GM12878 (cell line): ENCODE measurements at regions not wholly inside any gene's neighbourhood (a gene's known extent, or its start where the extent isn't known, plus 50 kb on each side); places are given as distances from the start of the nearest gene placed in this dataset.

Experiments used
- ATAC-seq: fragments of 200-7000 bp; cut with Tn5 transposase; 3 replicates; pipeline ENCODE4 v1.9.1; 2020; ENCODE audit warnings: mild to moderate bottlenecking, moderate library complexity
- BruUV-seq: library from RNA; stranded (reverse); fragments of 400-500 nt; replicated peaks from 2 replicates; lab custom pipeline; 2021; lab: Mats Ljungman, UMichigan
- CTCF ChIA-PET: fragments of 300-600 bp; sonication (Branson Sonifier 250); formaldehyde crosslinking; extraction: SDS; loops from one replicate; lab custom pipeline; 2021; ENCODE audit warnings: inconsistent platforms; lab: Yijun Ruan, JAX
- POLR2A ChIA-PET: fragments of 350-600 bp; formaldehyde crosslinking; extraction: SDS; loops from one replicate; lab custom pipeline; 2021; ENCODE audit warnings: inconsistent platforms; lab: Charles Lee
- RAD21 ChIA-PET: fragments of 300-600 bp; sonication (Branson Sonifier 250); formaldehyde crosslinking; loops from one replicate; lab custom pipeline; 2023; ENCODE audit warnings: antibody characterized with exemption; ENCODE audit not compliant: unreplicated experiment; lab: Charles Lee
- SMC1A ChIA-PET: fragments of 300-600 bp; sonication (Branson Sonifier 250); formaldehyde crosslinking; loops from one replicate; lab custom pipeline; 2023; ENCODE audit not compliant: unreplicated experiment, uncharacterized antibody; lab: Charles Lee
- DNase-seq: peaks from one replicate; pipeline ENCODE4 v3.0.0-alpha.2; 2011; ENCODE audit warnings: low read depth, low spot score
- FAIRE-seq: peaks from 3 replicates; lab custom pipeline; 2011; peaks lifted over from hg19 to GRCh38; lab: Jason Lieb, UNC
- H2AFZ ChIP-seq: 2 replicates; pipeline ENCODE4 v1.6.0; 2011; ENCODE audit warnings: low read depth, low read length, control low read depth; ENCODE audit not compliant: control insufficient read depth
- H3K27ac ChIP-seq: 2 replicates; pipeline ENCODE4 v1.5.1; 2011; ENCODE audit warnings: control low read depth; ENCODE audit not compliant: control insufficient read depth, insufficient read depth
- H3K27me3 ChIP-seq, 2 experiments: replicated peaks in 1 of 2; 2 replicates each; pipeline versions ENCODE4 v1.6.0 to v1.6.1; 2011; ENCODE audit warnings: low read length in 1 of 2; ENCODE audit not compliant: control insufficient read depth in 2 of 2, insufficient read depth in 2 of 2
- H3K36me3 ChIP-seq, 2 experiments: 2 replicates each; pipeline ENCODE4 v1.5.1; 2011; ENCODE audit warnings: low read length in 1 of 2; ENCODE audit not compliant: control insufficient read depth in 2 of 2, insufficient read depth in 2 of 2
- H3K4me1 ChIP-seq: 2 replicates; pipeline ENCODE4 v1.6.1; 2011; ENCODE audit warnings: mild to moderate bottlenecking, low read length, moderate library complexity, mixed read lengths; ENCODE audit not compliant: control insufficient read depth, insufficient read depth
- H3K4me2 ChIP-seq: 2 replicates; pipeline ENCODE4 v1.6.0; 2011; ENCODE audit warnings: control low read depth; ENCODE audit not compliant: control insufficient read depth, insufficient read depth
- H3K4me3 ChIP-seq: fragments of 200-600 bp; sonication (generic); 2 replicates; pipeline ENCODE4 v1.5.1; 2016
- H3K79me2 ChIP-seq: 2 replicates; pipeline ENCODE4 v1.6.0; 2011; ENCODE audit warnings: low read length; ENCODE audit not compliant: control insufficient read depth, insufficient read depth
- H3K9ac ChIP-seq: 2 replicates; pipeline ENCODE4 v1.8.0; 2011; ENCODE audit warnings: low read length, control low read depth, mixed read lengths; ENCODE audit not compliant: control insufficient read depth, insufficient read depth
- H3K9me3 ChIP-seq: replicated peaks from 3 replicates; pipeline ENCODE4 v1.5.1; 2011; ENCODE audit warnings: mild to moderate bottlenecking, low read length; ENCODE audit not compliant: control insufficient read depth, insufficient read depth
- H4K20me1 ChIP-seq: 2 replicates; pipeline ENCODE4 v1.6.0; 2011; ENCODE audit not compliant: control insufficient read depth, insufficient read depth
- BHLHE40 ChIP-seq, 2 experiments: fragments of 450-650 bp in 1 of 2; IDR thresholded peaks; 2 replicates each; pipeline ENCODE4 v1.6.1; 2011 to 2017; ENCODE audit warnings: low read depth in 2 of 2, borderline replicate concordance in 1 of 2, improper control_type of control experiment in 1 of 2, low read length in 1 of 2, mild to moderate bottlenecking in 1 of 2
- MTA2 ChIP-seq: fragments of 450-650 bp; IDR thresholded peaks from 2 replicates; pipeline ENCODE4 v1.6.1; 2016; ENCODE audit warnings: low read depth, mild to moderate bottlenecking, moderate library complexity
- NBN ChIP-seq: fragments of 450-650 bp; IDR thresholded peaks from 2 replicates; pipeline ENCODE4 v1.6.1; 2016
- NFYA ChIP-seq: IDR thresholded peaks from 2 replicates; pipeline ENCODE4 v1.6.1; 2011; ENCODE audit warnings: low read depth, mild to moderate bottlenecking, low read length, improper control_type of control experiment, borderline replicate concordance
- NR2C2 ChIP-seq: IDR thresholded peaks from 2 replicates; pipeline ENCODE4 v1.6.1; 2011; ENCODE audit warnings: borderline replicate concordance, low read depth; ENCODE audit not compliant: control insufficient read depth, insufficient read length
- POLR2A ChIP-seq: IDR thresholded peaks from 2 replicates; pipeline ENCODE4 v1.6.1; 2011; ENCODE audit warnings: low read depth, mild to moderate bottlenecking, low read length
- POLR2AphosphoS2 ChIP-seq: IDR thresholded peaks from 2 replicates; pipeline ENCODE4 v1.6.1; 2011; ENCODE audit warnings: low read depth, mild to moderate bottlenecking, low read length, improper control_type of control experiment, moderate library complexity
- RAD51 ChIP-seq: fragments of 450-650 bp; IDR thresholded peaks from 2 replicates; pipeline ENCODE4 v1.6.1; 2016; ENCODE audit warnings: moderate library complexity, mild to moderate bottlenecking, inconsistent platforms
- RBBP5 ChIP-seq: fragments of 200-600 bp; sonication (generic); conservative IDR thresholded peaks from 2 replicates; pipeline ENCODE4 v1.6.1; 2016
- SIX5 ChIP-seq: IDR thresholded peaks from 2 replicates; pipeline ENCODE4 v1.6.1; 2011; ENCODE audit warnings: mild to moderate bottlenecking, low read depth, low read length, moderate library complexity; ENCODE audit not compliant: severe bottlenecking
- STAT1 ChIP-seq: fragments of 450-650 bp; conservative IDR thresholded peaks from 2 replicates; pipeline ENCODE4 v1.6.1; 2014; ENCODE audit warnings: antibody characterized with exemption, mild to moderate bottlenecking
- SUPT20H ChIP-seq: IDR thresholded peaks from 2 replicates; pipeline ENCODE4 v1.6.1; 2011; ENCODE audit warnings: low read depth, mild to moderate bottlenecking, low read length, moderate library complexity, borderline replicate concordance; ENCODE audit not compliant: control insufficient read depth
- YBX1 ChIP-seq: fragments of 450-650 bp; IDR thresholded peaks from 2 replicates; pipeline ENCODE4 v1.6.1; 2016; ENCODE audit warnings: antibody characterized with exemption
- ZSCAN29 ChIP-seq: fragments of 450-650 bp; IDR thresholded peaks from 2 replicates; pipeline ENCODE4 v1.6.1; 2017; ENCODE audit warnings: mild to moderate bottlenecking, moderate library complexity
- WGBS: methylation state at CpG from one replicate; pipeline ENCODE4 v1.1.6; 2016; ENCODE audit warnings: low lambda C conversion rate; ENCODE audit not compliant: insufficient replicate concordance, insufficient coverage; ENCODE audit errors: missing lambda C conversion rate; 5-methylcytosine and 5-hydroxymethylcytosine counted together
- in situ Hi-C: fragments of 300-500 bp; cut with MboI; formaldehyde crosslinking; loops from 9 replicates; pipeline ENCODE4 v1.14.3; 2018; ENCODE audit warnings: mixed read lengths
- intact Hi-C: fragments of 100-400 bp; cut with micrococcal nuclease; formaldehyde crosslinking; loops from one replicate; pipeline ENCODE4 v1.14.2; 2022; ENCODE audit not compliant: unreplicated experiment
- TF ChIP-seq, protein P1 (sequence below): fragments of 450-650 bp; IDR thresholded peaks from 2 replicates; pipeline ENCODE4 v1.6.1; 2017; ENCODE audit warnings: mild to moderate bottlenecking
- TF ChIP-seq, protein P2 (sequence below): fragments of 450-650 bp; IDR thresholded peaks from 2 replicates; pipeline ENCODE4 v1.6.1; 2017; ENCODE audit warnings: mild to moderate bottlenecking, moderate library complexity

DNA sequence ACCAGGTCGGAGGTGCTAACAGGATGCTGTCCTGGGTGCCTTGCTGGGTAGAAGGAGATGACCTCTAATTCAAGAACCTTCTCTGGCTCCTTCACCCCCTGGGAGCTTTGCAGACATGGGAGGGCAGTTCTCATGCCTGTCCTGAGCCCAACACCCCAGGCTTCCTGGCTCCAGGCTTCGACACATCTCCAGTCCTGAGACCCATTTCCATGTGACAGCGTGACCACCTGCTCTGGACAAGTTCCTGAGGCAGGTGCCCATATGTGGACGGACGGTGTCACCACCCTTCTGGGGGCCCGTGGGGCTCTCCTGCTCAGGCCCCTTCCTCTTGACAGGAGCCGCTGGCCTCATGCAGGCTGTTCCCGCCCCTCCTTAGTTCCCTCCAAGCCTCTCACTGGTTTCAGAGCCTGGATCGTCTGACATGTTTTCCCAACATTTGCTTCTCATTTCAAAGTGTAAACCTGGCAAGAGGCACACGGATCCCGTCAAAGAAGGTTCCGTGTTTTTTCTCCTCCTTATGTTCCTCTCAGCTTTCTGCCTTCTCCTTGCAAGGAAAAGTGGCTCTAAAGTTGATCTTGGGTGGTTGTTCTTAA lies 291.9 kb upstream of the RTL1 start:
- Histone ChIP-seq H3K27me3 (no peaks in the 10 kb centered on the region), H3K9me3 (no peaks in the 10 kb centered on the region), H3K36me3 (no peaks in the 10 kb centered on the region), H3K4me3 (no peak overlapping the region)
- TF ChIP-seq RBBP5 (no peak), POLR2AphosphoS2 (no peak), SUPT20H (no peak), NR2C2 (no peak), MTA2 (no peak), STAT1 (no peak), SIX5 (no peak), POLR2A (no peak), YBX1 (no peak), BHLHE40 (IDR thresholded peaks at IDR 0.05; ENCODE audit: borderline replicate concordance in 1 of 2, low read depth in 2 of 2, low read length in 1 of 2) (no peak), NFYA (no peak), ZSCAN29 (no peak), RAD51 (no peak), NBN (no peak)
- TF ChIP-seq, protein P1, sequence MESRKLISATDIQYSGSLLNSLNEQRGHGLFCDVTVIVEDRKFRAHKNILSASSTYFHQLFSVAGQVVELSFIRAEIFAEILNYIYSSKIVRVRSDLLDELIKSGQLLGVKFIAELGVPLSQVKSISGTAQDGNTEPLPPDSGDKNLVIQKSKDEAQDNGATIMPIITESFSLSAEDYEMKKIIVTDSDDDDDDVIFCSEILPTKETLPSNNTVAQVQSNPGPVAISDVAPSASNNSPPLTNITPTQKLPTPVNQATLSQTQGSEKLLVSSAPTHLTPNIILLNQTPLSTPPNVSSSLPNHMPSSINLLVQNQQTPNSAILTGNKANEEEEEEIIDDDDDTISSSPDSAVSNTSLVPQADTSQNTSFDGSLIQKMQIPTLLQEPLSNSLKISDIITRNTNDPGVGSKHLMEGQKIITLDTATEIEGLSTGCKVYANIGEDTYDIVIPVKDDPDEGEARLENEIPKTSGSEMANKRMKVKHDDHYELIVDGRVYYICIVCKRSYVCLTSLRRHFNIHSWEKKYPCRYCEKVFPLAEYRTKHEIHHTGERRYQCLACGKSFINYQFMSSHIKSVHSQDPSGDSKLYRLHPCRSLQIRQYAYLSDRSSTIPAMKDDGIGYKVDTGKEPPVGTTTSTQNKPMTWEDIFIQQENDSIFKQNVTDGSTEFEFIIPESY, result no peak
- TF ChIP-seq, protein P2, sequence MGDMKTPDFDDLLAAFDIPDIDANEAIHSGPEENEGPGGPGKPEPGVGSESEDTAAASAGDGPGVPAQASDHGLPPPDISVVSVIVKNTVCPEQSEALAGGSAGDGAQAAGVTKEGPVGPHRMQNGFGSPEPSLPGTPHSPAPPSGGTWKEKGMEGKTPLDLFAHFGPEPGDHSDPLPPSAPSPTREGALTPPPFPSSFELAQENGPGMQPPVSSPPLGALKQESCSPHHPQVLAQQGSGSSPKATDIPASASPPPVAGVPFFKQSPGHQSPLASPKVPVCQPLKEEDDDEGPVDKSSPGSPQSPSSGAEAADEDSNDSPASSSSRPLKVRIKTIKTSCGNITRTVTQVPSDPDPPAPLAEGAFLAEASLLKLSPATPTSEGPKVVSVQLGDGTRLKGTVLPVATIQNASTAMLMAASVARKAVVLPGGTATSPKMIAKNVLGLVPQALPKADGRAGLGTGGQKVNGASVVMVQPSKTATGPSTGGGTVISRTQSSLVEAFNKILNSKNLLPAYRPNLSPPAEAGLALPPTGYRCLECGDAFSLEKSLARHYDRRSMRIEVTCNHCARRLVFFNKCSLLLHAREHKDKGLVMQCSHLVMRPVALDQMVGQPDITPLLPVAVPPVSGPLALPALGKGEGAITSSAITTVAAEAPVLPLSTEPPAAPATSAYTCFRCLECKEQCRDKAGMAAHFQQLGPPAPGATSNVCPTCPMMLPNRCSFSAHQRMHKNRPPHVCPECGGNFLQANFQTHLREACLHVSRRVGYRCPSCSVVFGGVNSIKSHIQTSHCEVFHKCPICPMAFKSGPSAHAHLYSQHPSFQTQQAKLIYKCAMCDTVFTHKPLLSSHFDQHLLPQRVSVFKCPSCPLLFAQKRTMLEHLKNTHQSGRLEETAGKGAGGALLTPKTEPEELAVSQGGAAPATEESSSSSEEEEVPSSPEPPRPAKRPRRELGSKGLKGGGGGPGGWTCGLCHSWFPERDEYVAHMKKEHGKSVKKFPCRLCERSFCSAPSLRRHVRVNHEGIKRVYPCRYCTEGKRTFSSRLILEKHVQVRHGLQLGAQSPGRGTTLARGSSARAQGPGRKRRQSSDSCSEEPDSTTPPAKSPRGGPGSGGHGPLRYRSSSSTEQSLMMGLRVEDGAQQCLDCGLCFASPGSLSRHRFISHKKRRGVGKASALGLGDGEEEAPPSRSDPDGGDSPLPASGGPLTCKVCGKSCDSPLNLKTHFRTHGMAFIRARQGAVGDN, result no peak
- TF ChIP-seq, all 136 proteins: peak for 0
- in situ Hi-C loops (no loop called here), intact Hi-C loops (no loop called here)
- ChIA-PET POLR2A (no interaction called here), SMC1A (no interaction called here), RAD21 (no interaction called here), CTCF (no interaction called here)
- no peaks in the 10 kb centered on the region for H4K20me1 ChIP-seq
- H2AFZ ChIP-seq, result no peak overlapping the region
- no TSS peak for BruUV-seq
- WGBS, result 52% methylated on average over 12 of the region's 12 CpGs
- DNase-seq (no peak), FAIRE-seq (no peak), ATAC-seq (no peak)
- no peak overlapping the region for H3K27ac ChIP-seq
- H3K9ac ChIP-seq, result no peak overlapping the region
- H3K79me2 ChIP-seq, result no peaks in the 10 kb centered on the region
- no peaks in the 10 kb centered on the region for H3K4me1 ChIP-seq
- H3K4me2 ChIP-seq, result no peak overlapping the region
